B cell (primary cell): ENCODE measurements at regions not wholly inside any gene's neighbourhood (a gene's known extent, or its start where the extent isn't known, plus 50 kb on each side); places are given as distances from the start of the nearest gene placed in this dataset.

Experiments used
- ATAC-seq: fragments of 200-7000 bp; cut with Tn5 transposase; one replicate; pipeline ENCODE4 v1.10.0; 2021; ENCODE audit warnings: low read depth, mild to moderate bottlenecking, moderate number of reproducible peaks, moderate library complexity
- CTCF ChIA-PET: fragments of 350-600 bp; sonication (Branson Sonifier 250); formaldehyde crosslinking; loops from one replicate; lab custom pipeline; 2021; ENCODE audit warnings: antibody characterized with exemption, inconsistent platforms; lab: Charles Lee
- POLR2A ChIA-PET: fragments of 350-600 bp; sonication (Branson Sonifier 250); formaldehyde crosslinking; loops from one replicate; lab custom pipeline; 2021; ENCODE audit warnings: antibody characterized with exemption; lab: Charles Lee
- DNase-seq: peaks from one replicate; pipeline ENCODE4 v3.0.0; 2013
- H2AFZ ChIP-seq: 2 replicates; pipeline ENCODE4 v1.6.1; 2012; ENCODE audit warnings: mild to moderate bottlenecking, low read depth, low read length; ENCODE audit not compliant: insufficient read depth, poor library complexity, severe bottlenecking
- H3K27ac ChIP-seq, 2 donors: 1 replicate in 1 of 2; 2 replicates in 1 of 2; pipeline ENCODE4 v1.5.1; 2012 to 2013; ENCODE audit warnings: low read length in 2 of 2, mild to moderate bottlenecking in 2 of 2, moderate library complexity in 1 of 2
- H3K27me3 ChIP-seq, 4 experiments: fragments of 200-600 bp in 1 of 4; sonication (generic) in 1 of 4; replicated peaks in 1 of 4; 1 replicate in 2 of 4; 2 replicates in 2 of 4; pipeline versions ENCODE4 v1.6.1 to v1.7.0; 2013 to 2016; ENCODE audit warnings: low read length in 3 of 4, mild to moderate bottlenecking in 2 of 4, mixed read lengths in 1 of 4, moderate library complexity in 1 of 4; ENCODE audit not compliant: insufficient read depth in 4 of 4, control insufficient read depth in 3 of 4; ENCODE audit errors: control extremely low read depth in 1 of 4
- H3K36me3 ChIP-seq, 2 experiments: replicated peaks in 1 of 2; 1 replicate in 1 of 2; 2 replicates in 1 of 2; pipeline versions ENCODE4 v1.6.1 to v1.7.1; 2013; ENCODE audit warnings: low read length in 1 of 2; ENCODE audit not compliant: insufficient read depth in 2 of 2, control insufficient read depth in 1 of 2; ENCODE audit errors: control extremely low read depth in 1 of 2, extremely low read depth in 1 of 2
- H3K4me1 ChIP-seq, 2 donors: fragments of 200-600 bp in 1 of 2; sonication (generic) in 1 of 2; 1 replicate in 1 of 2; 2 replicates in 1 of 2; pipeline versions ENCODE4 v1.5.1 to v1.6.1; 2013 to 2017; ENCODE audit warnings: low read length in 2 of 2; ENCODE audit not compliant: control insufficient read depth in 2 of 2, insufficient read depth in 2 of 2
- H3K4me2 ChIP-seq: replicated peaks from 2 replicates; pipeline ENCODE3; 2012; ENCODE audit warnings: mild to moderate bottlenecking, low read depth, low read length; ENCODE audit not compliant: poor library complexity, severe bottlenecking
- H3K4me3 ChIP-seq, 5 experiments: fragments of 200-600 bp in 1 of 5; sonication (generic) in 1 of 5; 1 replicate in 3 of 5; 2 replicates in 2 of 5; pipeline versions ENCODE4 v1.5.1 to v1.7.0; 2011 to 2016; ENCODE audit warnings: low read length in 4 of 5, mild to moderate bottlenecking in 4 of 5, low read depth in 2 of 5, control low read depth in 1 of 5, moderate library complexity in 1 of 5; ENCODE audit not compliant: insufficient read depth in 1 of 5; ENCODE audit errors: control extremely low read depth in 1 of 5, extremely low read depth in 1 of 5
- H3K79me2 ChIP-seq: fragments of 200-600 bp; sonication (generic); one replicate; pipeline ENCODE4 v1.6.0; 2016; ENCODE audit warnings: low read length; ENCODE audit not compliant: control insufficient read depth, insufficient read depth
- H3K9ac ChIP-seq: fragments of 200-600 bp; sonication (generic); 2 replicates; pipeline ENCODE4 v1.6.1; 2017; ENCODE audit warnings: mild to moderate bottlenecking, low read length, moderate library complexity
- H3K9me3 ChIP-seq, 3 donors: one replicate each; pipeline versions ENCODE4 v1.6.1 to v1.7.1; 2013; ENCODE audit warnings: low read length in 2 of 3; ENCODE audit not compliant: control insufficient read depth in 2 of 3, insufficient read depth in 1 of 3; ENCODE audit errors: control extremely low read depth in 1 of 3
- H4K20me1 ChIP-seq: 2 replicates; pipeline ENCODE4 v1.6.0; 2012; ENCODE audit warnings: mild to moderate bottlenecking, low read length; ENCODE audit not compliant: insufficient read depth, control insufficient read depth, poor library complexity, severe bottlenecking
- H3K27ac Mint-ChIP-seq: one replicate; pipeline ENCODE4 v1.8.0; 2021; ENCODE audit warnings: mixed read lengths
- H3K27me3 Mint-ChIP-seq: one replicate; pipeline ENCODE4 v1.8.0; 2021; ENCODE audit warnings: mixed read lengths
- H3K4me1 Mint-ChIP-seq: one replicate; pipeline ENCODE4 v1.8.0; 2021; ENCODE audit warnings: mixed read lengths
- H3K4me3 Mint-ChIP-seq: one replicate; pipeline ENCODE4 v1.8.0; 2021; ENCODE audit warnings: mixed read lengths
- H3K9me3 Mint-ChIP-seq: one replicate; pipeline ENCODE4 v1.8.0; 2022; ENCODE audit warnings: mixed read lengths; ENCODE audit not compliant: insufficient read depth
- CTCF ChIP-seq: fragments of 200-600 bp; IDR thresholded peaks from one replicate; pipeline ENCODE4 v1.8.0; 2022; ENCODE audit warnings: antibody characterized with exemption, mild to moderate bottlenecking
- EZH2 ChIP-seq: IDR thresholded peaks from 2 replicates; pipeline ENCODE4 v1.6.1; 2012; ENCODE audit warnings: borderline replicate concordance, low read depth, mild to moderate bottlenecking, moderate library complexity, low read length; ENCODE audit not compliant: insufficient read depth, poor library complexity, severe bottlenecking
- WGBS: methylation state at CpG from one replicate; pipeline ENCODE4 v1.1.5; 2013; ENCODE audit warnings: missing lambda C conversion rate; ENCODE audit not compliant: insufficient coverage; 5-methylcytosine and 5-hydroxymethylcytosine counted together
- intact Hi-C: fragments of 100-400 bp; cut with micrococcal nuclease; formaldehyde crosslinking; loops from one replicate; pipeline ENCODE4 v1.10.0; 2022

GRCh38 chr10:85152911-85153310 is 824.5 kb downstream of the CCSER2 start:
- ChIA-PET CTCF (no interaction called here), POLR2A (no interaction called here)
- no peak overlapping the region for H3K4me3 ChIP-seq
- no peak for TF ChIP-seq CTCF
- no peak overlapping the region for H3K4me2 ChIP-seq
- Mint-ChIP-seq H3K4me1 (no peaks in the 10 kb centered on the region), H3K4me3 (no peak overlapping the region), H3K27me3 (no peaks in the 10 kb centered on the region), H3K9me3 (no peaks in the 10 kb centered on the region), H3K27ac (no peak overlapping the region)
- H3K4me1 ChIP-seq, result no peaks in the 10 kb centered on the region
- peaks cover 0 to 8% (median 0%) of the 10 kb centered on the region in 3 donors for H3K9me3 ChIP-seq
- no peak overlapping the region for H3K9ac ChIP-seq
- ATAC-seq (no peak), DNase-seq (no peak)
- no peaks in the 10 kb centered on the region for H4K20me1 ChIP-seq
- H3K27me3 ChIP-seq, result no peaks in the 10 kb centered on the region
- no peaks in the 10 kb centered on the region for H3K79me2 ChIP-seq
- no peak overlapping the region for H3K27ac ChIP-seq
- H2AFZ ChIP-seq, result no peak overlapping the region
- H3K36me3 ChIP-seq, result no peaks in the 10 kb centered on the region
- no CpG with 5 or more reads among the region's 1 CpG for WGBS
- intact Hi-C loops, result no loop called here

- no CpG with 5 or more reads among the region's 4 CpGs for WGBS
Measured at GRCh38 chr10:85157206-85157605, 828.8 kb downstream of the CCSER2 start.

More at GRCh38 chr10:85157206-85157605, 828.8 kb downstream of the CCSER2 start:
- Histone ChIP-seq H3K4me1 (no peaks in the 10 kb centered on the region), H3K4me3 (no peak overlapping the region), H3K9me3 (peaks cover 0 to 5% (median 0%) of the 10 kb centered on the region in 3 donors), H3K36me3 (no peaks in the 10 kb centered on the region), H3K79me2 (no peaks in the 10 kb centered on the region), H2AFZ (no peak overlapping the region), H3K9ac (no peak overlapping the region), H4K20me1 (no peaks in the 10 kb centered on the region), H3K27ac (no peak overlapping the region), H3K4me2 (no peak overlapping the region), H3K27me3 (no peaks in the 10 kb centered on the region)
- Mint-ChIP-seq H3K27me3 (no peaks in the 10 kb centered on the region), H3K4me3 (no peak overlapping the region), H3K4me1 (no peaks in the 10 kb centered on the region), H3K9me3 (no peaks in the 10 kb centered on the region), H3K27ac (no peak overlapping the region)
- ATAC-seq, result no peak
- no peak for DNase-seq
- no peak for TF ChIP-seq CTCF
- no peak for TF ChIP-seq EZH2
- POLR2A ChIA-PET, result no interaction called here
- CTCF ChIA-PET, result no interaction called here
- intact Hi-C loops, result no loop called here
